Loucy (cell line): ENCODE measurements at regions not wholly inside any gene's neighbourhood (a gene's known extent, or its start where the extent isn't known, plus 50 kb on each side); places are given as distances from the start of the nearest gene placed in this dataset.

Experiments used
- H2AFZ ChIP-seq: fragments of 200-600 bp; sonication (generic); 2 replicates; pipeline ENCODE4 v1.6.0; 2016; ENCODE audit warnings: antibody characterized with exemption, mild to moderate bottlenecking, low read length, moderate library complexity
- H3F3A ChIP-seq: fragments of 200-600 bp; 2 replicates; pipeline ENCODE4 v1.6.0; 2016; ENCODE audit warnings: antibody characterized with exemption, low read depth, mild to moderate bottlenecking
- H3K27me3 ChIP-seq: fragments of 200-600 bp; sonication (generic); 2 replicates; pipeline ENCODE4 v1.6.1; 2014; ENCODE audit warnings: low read length, mild to moderate bottlenecking; ENCODE audit not compliant: insufficient read depth, poor library complexity, severe bottlenecking
- H3K36me3 ChIP-seq: fragments of 200-600 bp; sonication (generic); 2 replicates; pipeline ENCODE4 v1.6.1; 2016; ENCODE audit warnings: low read length; ENCODE audit not compliant: insufficient read depth
- H3K4me1 ChIP-seq: fragments of 200-600 bp; sonication (generic); 2 replicates; pipeline ENCODE4 v1.5.1; 2014; ENCODE audit warnings: low read length, mild to moderate bottlenecking; ENCODE audit not compliant: insufficient read depth, poor library complexity, severe bottlenecking
- H3K4me2 ChIP-seq: fragments of 200-600 bp; sonication (generic); 2 replicates; pipeline ENCODE4 v1.6.0; 2014; ENCODE audit warnings: antibody characterized with exemption, low read length, low read depth, mild to moderate bottlenecking; ENCODE audit not compliant: poor library complexity, severe bottlenecking
- H3K4me3 ChIP-seq: fragments of 200-600 bp; sonication (generic); 2 replicates; pipeline ENCODE4 v1.5.1; 2014; ENCODE audit warnings: low read length, mild to moderate bottlenecking, mixed read lengths; ENCODE audit not compliant: poor library complexity, severe bottlenecking
- H3K79me2 ChIP-seq: fragments of 200-600 bp; sonication (generic); 2 replicates; pipeline ENCODE4 v1.6.1; 2014; ENCODE audit warnings: low read length; ENCODE audit not compliant: insufficient read depth
- H3K9ac ChIP-seq: fragments of 200-600 bp; sonication (generic); 2 replicates; pipeline ENCODE4 v1.6.0; 2014; ENCODE audit warnings: mild to moderate bottlenecking, low read depth, low read length, moderate library complexity; ENCODE audit not compliant: poor library complexity, severe bottlenecking
- H3K9me2 ChIP-seq: fragments of 200-600 bp; sonication (generic); replicated peaks from 2 replicates; pipeline ENCODE4 v1.6.1; 2016; ENCODE audit warnings: low read depth, low read length, mixed read lengths
- H3K9me3 ChIP-seq: fragments of 200-600 bp; sonication (generic); 2 replicates; pipeline ENCODE4 v1.6.1; 2014; ENCODE audit warnings: mild to moderate bottlenecking, antibody characterized with exemption, low read length, low read depth; ENCODE audit not compliant: insufficient read depth
- H4K20me1 ChIP-seq: fragments of 200-600 bp; sonication (generic); 2 replicates; pipeline ENCODE4 v1.6.0; 2014; ENCODE audit warnings: antibody characterized with exemption, low read length, mild to moderate bottlenecking; ENCODE audit not compliant: insufficient read depth, poor library complexity, severe bottlenecking
- CTCF ChIP-seq: fragments of 200-600 bp; sonication (generic); conservative IDR thresholded peaks from 2 replicates; pipeline ENCODE4 v1.5.1; 2014; ENCODE audit warnings: mild to moderate bottlenecking, antibody characterized with exemption, low read length
- EZH2phosphoT487 ChIP-seq: fragments of 200-600 bp; IDR thresholded peaks from 2 replicates; pipeline ENCODE4 v1.6.1; 2018; ENCODE audit warnings: antibody characterized with exemption, mild to moderate bottlenecking, moderate library complexity, borderline replicate concordance

GRCh38 chr12:13365748-13366366, 169.3 kb downstream of the EMP1 start:
- no peaks in the 10 kb centered on the region for H3K36me3 ChIP-seq
- TF ChIP-seq CTCF (no peak), EZH2phosphoT487 (no peak)
- no peak overlapping the region for H2AFZ ChIP-seq
- H3K79me2 ChIP-seq = no peaks in the 10 kb centered on the region
- no peaks in the 10 kb centered on the region for H3K27me3 ChIP-seq
- H3K4me2 ChIP-seq = no peak overlapping the region
- no peaks in the 10 kb centered on the region for H4K20me1 ChIP-seq
- no peaks in the 10 kb centered on the region for H3K9me3 ChIP-seq
- no peaks in the 10 kb centered on the region for H3K4me1 ChIP-seq
- H3K9ac ChIP-seq = no peak overlapping the region
- H3F3A ChIP-seq = no peaks in the 10 kb centered on the region
- H3K4me3 ChIP-seq = no peak overlapping the region
- H3K9me2 ChIP-seq = no peaks in the 10 kb centered on the region

- no peaks in the 10 kb centered on the region for H3K9me2 ChIP-seq
- no peaks in the 10 kb centered on the region for H3K9me3 ChIP-seq
- H2AFZ ChIP-seq = peak overlapping the region; percentile 73
- no peaks in the 10 kb centered on the region for H4K20me1 ChIP-seq
- TF ChIP-seq CTCF (peak; percentile 95), EZH2phosphoT487 (no peak)
- H3K4me3 ChIP-seq = no peak overlapping the region
- H3K4me2 ChIP-seq = no peak overlapping the region
- H3K9ac ChIP-seq = no peak overlapping the region
- no peaks in the 10 kb centered on the region for H3F3A ChIP-seq
- H3K27me3 ChIP-seq = no peaks in the 10 kb centered on the region
- H3K36me3 ChIP-seq = no peaks in the 10 kb centered on the region
- H3K79me2 ChIP-seq = no peaks in the 10 kb centered on the region
- no peaks in the 10 kb centered on the region for H3K4me1 ChIP-seq
These were observed 165.8 kb downstream of the EMP1 start for GRCh38 chr12:13362260-13362841.

GRCh38 chr12:13359636-13360035, 163.1 kb downstream of the EMP1 start:
- Histone ChIP-seq H3K9me3 (no peaks in the 10 kb centered on the region), H3K4me2 (no peak overlapping the region), H3K9ac (no peak overlapping the region), H4K20me1 (no peaks in the 10 kb centered on the region), H3F3A (no peaks in the 10 kb centered on the region), H3K4me3 (no peak overlapping the region), H3K4me1 (no peaks in the 10 kb centered on the region), H3K79me2 (no peaks in the 10 kb centered on the region), H3K9me2 (no peaks in the 10 kb centered on the region), H2AFZ (no peak overlapping the region), H3K36me3 (no peaks in the 10 kb centered on the region), H3K27me3 (no peaks in the 10 kb centered on the region)
- TF ChIP-seq EZH2phosphoT487 (no peak), CTCF (no peak)
